ENCODE measurements at regions not wholly inside any gene's neighbourhood (a gene's known extent, or its start where the extent isn't known, plus 50 kb on each side); places are given as distances from the start of the nearest gene placed in this dataset.
"Not testable (repeated sequence)": the region's sequence is repeated elsewhere in the genome, so short reads cannot be mapped to it uniquely, and the experiment has no call there.

- no peak overlapping the region for H4K8ac ChIP-seq (ENCODE audit: low read depth, low read length)
- DNase-seq (ENCODE audit: low spot score) = no peak
- no peaks in the 10 kb centered on the region for H3K9me3 ChIP-seq (replicated peaks in 1 of 2; ENCODE audit: control insufficient read depth in 2 of 2, insufficient read depth in 1 of 2, low read depth in 1 of 2, low read length in 2 of 2)
- H4K91ac ChIP-seq (ENCODE audit: low read depth, low read length, poor library complexity) = no peak overlapping the region
- H3K4me3 ChIP-seq (ENCODE audit: low read length in 2 of 2) = no peak overlapping the region
- peaks cover 0 to 2% of the 10 kb centered on the region in 2 donors for H3K4me1 ChIP-seq (ENCODE audit: control insufficient read depth in 2 of 2, insufficient read depth in 1 of 2, low read depth in 1 of 2, low read length in 2 of 2)
- H3K36me3 ChIP-seq (replicated peaks in 1 of 2; ENCODE audit: control insufficient read depth in 2 of 2, insufficient read depth in 2 of 2, low read length in 2 of 2) = no peaks in the 10 kb centered on the region
- no peak overlapping the region for H3K9ac ChIP-seq (ENCODE audit: low read depth, low read length, poor library complexity)
- no peak overlapping the region for H2BK15ac ChIP-seq (ENCODE audit: low read length)
- H2BK120ac ChIP-seq (ENCODE audit: low read depth, low read length) = no peak overlapping the region
- no peak overlapping the region for H2BK12ac ChIP-seq (ENCODE audit: low read length)
- no peak overlapping the region for H3K4ac ChIP-seq (ENCODE audit: low read length)
- H3K18ac ChIP-seq (ENCODE audit: low read length) = no peak overlapping the region
- H2BK5ac ChIP-seq (ENCODE audit: low read length) = no peak overlapping the region
- H3K79me1 ChIP-seq (ENCODE audit: low read depth, low read length) = no peaks in the 10 kb centered on the region
- no peak overlapping the region for H3K4me2 ChIP-seq (ENCODE audit: insufficient read depth, low read length, poor library complexity, severe bottlenecking)
- WGBS, 2 donors (ENCODE audit: extremely low coverage in 2 of 2, insufficient read length in 2 of 2, insufficient replicate concordance in 1 of 2) = no CpG with 5 or more reads among the region's 5 CpGs
- no peak overlapping the region for H3K23ac ChIP-seq (ENCODE audit: low read depth, low read length, poor library complexity)
- no peak overlapping the region for H2AK5ac ChIP-seq (ENCODE audit: low read depth, low read length)
- no peak overlapping the region for H3K14ac ChIP-seq (ENCODE audit: low read length)
- no peaks in the 10 kb centered on the region for H3K27me3 ChIP-seq (ENCODE audit: control insufficient read depth in 3 of 3, insufficient read depth in 3 of 3, low read depth in 1 of 3, low read length in 3 of 3)
- H3K27ac ChIP-seq (replicated peaks; ENCODE audit: low read length) = no peak overlapping the region
- H2AFZ ChIP-seq (ENCODE audit: low read length) = no peak overlapping the region
These were observed 125.2 kb downstream of the TYW3 start for GRCh38 chr1:74858136-74858535.

- H3K4me2 ChIP-seq (ENCODE audit: insufficient read depth, low read length, poor library complexity, severe bottlenecking) = no peak overlapping the region
- H4K91ac ChIP-seq (ENCODE audit: low read depth, low read length, poor library complexity) = no peak overlapping the region
- H2AK5ac ChIP-seq (ENCODE audit: low read depth, low read length) = no peak overlapping the region
- no peak overlapping the region for H3K14ac ChIP-seq (ENCODE audit: low read length)
- H2AFZ ChIP-seq (ENCODE audit: low read length) = no peak overlapping the region
- peaks cover 0 to 2% of the 10 kb centered on the region in 2 donors for H3K4me1 ChIP-seq (ENCODE audit: control insufficient read depth in 2 of 2, insufficient read depth in 1 of 2, low read depth in 1 of 2, low read length in 2 of 2)
- no peaks in the 10 kb centered on the region for H3K9me3 ChIP-seq (replicated peaks in 1 of 2; ENCODE audit: control insufficient read depth in 2 of 2, insufficient read depth in 1 of 2, low read depth in 1 of 2, low read length in 2 of 2)
- peak overlapping the region in 1 of 2 donors; percentile 40 for H3K4me3 ChIP-seq (ENCODE audit: low read length in 2 of 2)
- no peak overlapping the region for H3K27ac ChIP-seq (replicated peaks; ENCODE audit: low read length)
- H2BK12ac ChIP-seq (ENCODE audit: low read length) = no peak overlapping the region
- no peak overlapping the region for H3K4ac ChIP-seq (ENCODE audit: low read length)
- H2BK15ac ChIP-seq (ENCODE audit: low read length) = no peak overlapping the region
- no peaks in the 10 kb centered on the region for H3K36me3 ChIP-seq (replicated peaks in 1 of 2; ENCODE audit: control insufficient read depth in 2 of 2, insufficient read depth in 2 of 2, low read length in 2 of 2)
- H3K23ac ChIP-seq (ENCODE audit: low read depth, low read length, poor library complexity) = no peak overlapping the region
- H3K9ac ChIP-seq (ENCODE audit: low read depth, low read length, poor library complexity) = no peak overlapping the region
- WGBS, 2 donors (ENCODE audit: extremely low coverage in 2 of 2, insufficient read length in 2 of 2, insufficient replicate concordance in 1 of 2) = no CpG with 5 or more reads among the region's 1 CpG
- no peak overlapping the region for H3K18ac ChIP-seq (ENCODE audit: low read length)
- no peak for DNase-seq (ENCODE audit: low spot score)
- H3K27me3 ChIP-seq (ENCODE audit: control insufficient read depth in 3 of 3, insufficient read depth in 3 of 3, low read depth in 1 of 3, low read length in 3 of 3) = no peaks in the 10 kb centered on the region
- no peaks in the 10 kb centered on the region for H3K79me1 ChIP-seq (ENCODE audit: low read depth, low read length)
- no peak overlapping the region for H2BK120ac ChIP-seq (ENCODE audit: low read depth, low read length)
- no peak overlapping the region for H4K8ac ChIP-seq (ENCODE audit: low read depth, low read length)
- no peak overlapping the region for H2BK5ac ChIP-seq (ENCODE audit: low read length)
These were observed 128.9 kb downstream of the TYW3 start for GRCh38 chr1:74861867-74862266.

GRCh38 chr1:74869702-74870101, 136.8 kb downstream of the TYW3 start:
- no peaks in the 10 kb centered on the region for H3K4me1 ChIP-seq (ENCODE audit: control insufficient read depth in 2 of 2, insufficient read depth in 1 of 2, low read depth in 1 of 2, low read length in 2 of 2)
- H3K79me1 ChIP-seq (ENCODE audit: low read depth, low read length) = no peaks in the 10 kb centered on the region
- no peak overlapping the region for H2BK120ac ChIP-seq (ENCODE audit: low read depth, low read length)
- H3K9me3 ChIP-seq (replicated peaks in 1 of 2; ENCODE audit: control insufficient read depth in 2 of 2, insufficient read depth in 1 of 2, low read depth in 1 of 2, low read length in 2 of 2) = peaks cover 0 to 4% of the 10 kb centered on the region in 2 donors
- no peak overlapping the region for H3K18ac ChIP-seq (ENCODE audit: low read length)
- H2BK15ac ChIP-seq (ENCODE audit: low read length) = no peak overlapping the region
- H3K14ac ChIP-seq (ENCODE audit: low read length) = no peak overlapping the region
- no peak overlapping the region for H3K23ac ChIP-seq (ENCODE audit: low read depth, low read length, poor library complexity)
- no peak overlapping the region for H4K8ac ChIP-seq (ENCODE audit: low read depth, low read length)
- no peak overlapping the region for H2AK5ac ChIP-seq (ENCODE audit: low read depth, low read length)
- no peaks in the 10 kb centered on the region for H3K36me3 ChIP-seq (replicated peaks in 1 of 2; ENCODE audit: control insufficient read depth in 2 of 2, insufficient read depth in 2 of 2, low read length in 2 of 2)
- no peak overlapping the region for H2BK5ac ChIP-seq (ENCODE audit: low read length)
- H2AFZ ChIP-seq (ENCODE audit: low read length) = no peak overlapping the region
- H3K27me3 ChIP-seq (ENCODE audit: control insufficient read depth in 3 of 3, insufficient read depth in 3 of 3, low read depth in 1 of 3, low read length in 3 of 3) = no peaks in the 10 kb centered on the region
- H3K9ac ChIP-seq (ENCODE audit: low read depth, low read length, poor library complexity) = no peak overlapping the region
- H3K27ac ChIP-seq (replicated peaks; ENCODE audit: low read length) = no peak overlapping the region
- H3K4me3 ChIP-seq (ENCODE audit: low read length in 2 of 2) = no peak overlapping the region
- H2BK12ac ChIP-seq (ENCODE audit: low read length) = no peak overlapping the region
- no peak overlapping the region for H3K4ac ChIP-seq (ENCODE audit: low read length)
- no peak overlapping the region for H3K4me2 ChIP-seq (ENCODE audit: insufficient read depth, low read length, poor library complexity, severe bottlenecking)
- no CpG with 5 or more reads among the region's 1 CpG for whole genome bisulfite sequencing, 2 donors (ENCODE audit: extremely low coverage in 2 of 2, insufficient read length in 2 of 2, insufficient replicate concordance in 1 of 2)
- no peak for DNase-seq (ENCODE audit: low spot score)
- H4K91ac ChIP-seq (ENCODE audit: low read depth, low read length, poor library complexity) = no peak overlapping the region

DNA sequence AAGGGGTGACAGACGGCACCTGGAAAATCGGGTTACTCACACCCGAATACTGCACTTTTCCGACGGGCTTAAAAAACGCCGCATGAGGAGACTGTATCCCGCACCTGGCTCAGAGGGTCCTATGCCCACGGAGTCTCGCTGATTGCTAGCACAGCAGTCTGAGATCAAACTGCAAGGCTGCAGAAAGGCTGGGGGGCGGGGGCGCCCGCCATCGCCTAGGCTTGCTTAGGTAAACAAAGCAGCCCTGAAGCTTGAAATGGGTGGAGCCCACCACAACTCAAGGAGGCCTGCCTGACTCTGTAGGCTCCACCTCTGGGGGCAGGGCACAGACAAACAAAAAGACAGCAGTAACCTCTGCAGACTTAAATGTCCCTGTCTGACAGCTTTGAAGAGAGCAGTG, 144.4 kb downstream of the TYW3 start:
- H3K4ac ChIP-seq (ENCODE audit: low read length); H3K4me2 ChIP-seq (ENCODE audit: insufficient read depth, low read length, poor library complexity, severe bottlenecking); H2BK120ac ChIP-seq (ENCODE audit: low read depth, low read length); H2BK15ac ChIP-seq (ENCODE audit: low read length); DNase-seq (ENCODE audit: low spot score); H3K79me1 ChIP-seq (ENCODE audit: low read depth, low read length); H4K8ac ChIP-seq (ENCODE audit: low read depth, low read length); H4K91ac ChIP-seq (ENCODE audit: low read depth, low read length, poor library complexity); H3K4me1 ChIP-seq (ENCODE audit: control insufficient read depth in 2 of 2, insufficient read depth in 1 of 2, low read depth in 1 of 2, low read length in 2 of 2); H3K9ac ChIP-seq (ENCODE audit: low read depth, low read length, poor library complexity); H3K23ac ChIP-seq (ENCODE audit: low read depth, low read length, poor library complexity); H3K18ac ChIP-seq (ENCODE audit: low read length); H2BK5ac ChIP-seq (ENCODE audit: low read length); H3K4me3 ChIP-seq (ENCODE audit: low read length in 2 of 2); H3K14ac ChIP-seq (ENCODE audit: low read length); H3K27me3 ChIP-seq (ENCODE audit: control insufficient read depth in 3 of 3, insufficient read depth in 3 of 3, low read depth in 1 of 3, low read length in 3 of 3); H2AK5ac ChIP-seq (ENCODE audit: low read depth, low read length); H3K9me3 ChIP-seq (replicated peaks in 1 of 2; ENCODE audit: control insufficient read depth in 2 of 2, insufficient read depth in 1 of 2, low read depth in 1 of 2, low read length in 2 of 2); H3K27ac ChIP-seq (replicated peaks; ENCODE audit: low read length); H2BK12ac ChIP-seq (ENCODE audit: low read length); H3K36me3 ChIP-seq (replicated peaks in 1 of 2; ENCODE audit: control insufficient read depth in 2 of 2, insufficient read depth in 2 of 2, low read length in 2 of 2): not testable (repeated sequence)
- no CpG with 5 or more reads among the region's 14 CpGs for whole genome bisulfite sequencing, 2 donors (ENCODE audit: extremely low coverage in 2 of 2, insufficient read length in 2 of 2, insufficient replicate concordance in 1 of 2)
- H2AFZ ChIP-seq (ENCODE audit: low read length) = peak overlapping the region; percentile 45
